Panc1 (cell line): ENCODE measurements at regions not wholly inside any gene's neighbourhood (a gene's known extent, or its start where the extent isn't known, plus 50 kb on each side); places are given as distances from the start of the nearest gene placed in this dataset.

Source experiments
- ATAC-seq: fragments of 200-7000 bp; cut with Tn5 transposase; 2 replicates; pipeline ENCODE4 v1.9.1; 2020; ENCODE audit warnings: mild to moderate bottlenecking, moderate library complexity
- BruUV-seq: library from RNA; stranded (reverse); fragments of 400-500 nt; replicated peaks from 2 replicates; lab custom pipeline; 2021; lab: Mats Ljungman, UMichigan
- CTCF ChIA-PET: fragments of 300-600 bp; sonication (Branson Sonifier 250); formaldehyde crosslinking; loops from one replicate; lab custom pipeline; 2022; ENCODE audit warnings: antibody characterized with exemption; lab: Charles Lee
- POLR2A ChIA-PET: fragments of 300-600 bp; sonication (Branson Sonifier 250); formaldehyde crosslinking; loops from one replicate; lab custom pipeline; 2022; ENCODE audit warnings: antibody characterized with exemption; lab: Charles Lee
- DNase-seq: peaks from one replicate; pipeline ENCODE4 v3.0.0-alpha.2; 2010; ENCODE audit warnings: low read depth, low spot score
- H3K27ac ChIP-seq: 2 replicates; pipeline ENCODE4 v1.5.1; 2011; ENCODE audit warnings: mild to moderate bottlenecking, low read length, inconsistent platforms
- H3K27me3 ChIP-seq: fragments of 200-500 bp; sonication (Bioruptor generic); 2 replicates; pipeline ENCODE4 v1.6.0; 2014; ENCODE audit warnings: low read length, inconsistent platforms; ENCODE audit not compliant: control insufficient read depth, insufficient read depth
- H3K36me3 ChIP-seq: fragments of 200-500 bp; sonication (Bioruptor generic); 2 replicates; pipeline ENCODE4 v1.5.1; 2014; ENCODE audit warnings: inconsistent platforms, mild to moderate bottlenecking, low read length, moderate library complexity; ENCODE audit not compliant: control insufficient read depth, insufficient read depth
- H3K4me1 ChIP-seq: 2 replicates; pipeline ENCODE4 v1.5.1; 2011; ENCODE audit warnings: inconsistent platforms, mild to moderate bottlenecking, low read length, moderate library complexity; ENCODE audit not compliant: control insufficient read depth, insufficient read depth
- H3K4me3 ChIP-seq, 2 experiments: 2 replicates each; pipeline ENCODE4 v1.5.1; 2011 to 2012; ENCODE audit warnings: low read depth in 2 of 2, low read length in 2 of 2, mild to moderate bottlenecking in 2 of 2, inconsistent platforms in 1 of 2, moderate library complexity in 1 of 2
- H3K9me3 ChIP-seq: fragments of 200-500 bp; sonication (Bioruptor generic); 2 replicates; pipeline ENCODE4 v1.5.1; 2014; ENCODE audit warnings: low read depth, mild to moderate bottlenecking, inconsistent platforms, low read length, moderate library complexity; ENCODE audit not compliant: control insufficient read depth, insufficient read depth
- POLR2AphosphoS5 ChIP-seq: IDR thresholded peaks from 2 replicates; pipeline ENCODE4 v1.6.1; 2012; ENCODE audit warnings: mild to moderate bottlenecking, low read depth, low read length, moderate library complexity
- SIN3A ChIP-seq: IDR thresholded peaks from 2 replicates; pipeline ENCODE4 v1.6.1; 2012; ENCODE audit warnings: low read depth, mild to moderate bottlenecking, low read length, moderate library complexity, borderline replicate concordance; ENCODE audit not compliant: insufficient read depth
- TCF7L2 ChIP-seq: IDR thresholded peaks from 2 replicates; pipeline ENCODE4 v1.6.1; 2011; ENCODE audit warnings: mild to moderate bottlenecking, low read depth, low read length, inconsistent platforms
- in situ Hi-C: cut with HindIII; loops from 2 replicates; pipeline ENCODE4 v1.10.0; 2016; ENCODE audit warnings: low sequenced_read_pairs, low pct_unique_long_range_greater_than_20kb
- intact Hi-C: fragments of 100-400 bp; cut with micrococcal nuclease; formaldehyde crosslinking; loops from one replicate; pipeline ENCODE4 v1.10.0; 2022; ENCODE audit not compliant: unreplicated experiment
- TF ChIP-seq, protein P1 (sequence below): fragments of 450-650 bp; IDR thresholded peaks from 2 replicates; pipeline ENCODE4 v1.5.1; 2017; ENCODE audit warnings: mild to moderate bottlenecking
- TF ChIP-seq, protein P2 (sequence below), 2 experiments: IDR thresholded peaks; 2 replicates each; pipeline ENCODE4 v1.6.1; 2011 to 2012; ENCODE audit warnings: low read depth in 2 of 2, control low read depth in 1 of 2, low read length in 1 of 2, mild to moderate bottlenecking in 1 of 2, moderate library complexity in 1 of 2; ENCODE audit not compliant: insufficient read depth in 1 of 2

DNA sequence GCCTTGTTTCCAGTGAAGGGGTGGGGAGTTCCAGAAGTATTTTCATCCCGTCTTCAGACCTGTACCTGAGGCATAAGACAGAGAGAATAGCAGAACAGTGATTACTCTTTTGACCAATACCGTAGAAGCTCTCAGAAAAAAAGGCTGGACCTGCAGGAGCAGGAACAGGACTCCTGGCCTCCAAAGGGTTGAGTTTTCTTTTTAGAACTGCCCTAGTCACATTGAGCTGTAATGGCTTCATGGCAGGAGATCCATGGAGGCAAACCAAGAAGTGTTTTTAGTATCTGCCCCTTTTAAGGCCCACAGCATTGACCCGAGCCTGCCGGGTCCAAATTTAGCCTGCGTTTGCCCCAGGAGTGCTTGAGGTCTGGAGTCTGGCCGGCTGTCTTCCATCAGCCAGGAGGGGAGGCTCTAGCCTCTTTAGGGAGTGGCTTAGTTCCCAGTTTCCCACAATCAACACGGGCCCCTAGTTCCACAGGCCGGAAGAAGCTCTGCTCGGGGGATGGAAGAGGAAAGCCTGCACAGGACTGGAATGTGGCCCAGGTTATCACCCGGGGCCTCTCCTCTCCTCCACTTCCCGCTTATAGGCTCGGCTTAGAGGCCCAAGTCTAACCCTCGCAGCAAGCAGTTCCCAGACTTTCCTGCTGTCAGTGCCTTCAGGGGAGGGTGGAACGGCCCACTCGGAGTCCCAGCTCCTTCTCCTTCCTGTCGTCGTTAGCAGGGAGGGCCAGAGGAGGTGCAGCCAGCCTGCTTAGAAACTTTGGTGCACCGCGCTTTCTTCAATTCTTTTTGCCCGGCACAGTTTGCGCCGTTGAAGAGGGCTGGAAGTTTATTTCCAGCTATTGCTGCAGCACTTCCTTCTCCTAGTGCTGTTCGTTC, 80.7 kb downstream of the C9orf152 start:
- no peaks in the 10 kb centered on the region for H3K36me3 ChIP-seq
- H3K9me3 ChIP-seq, result no peaks in the 10 kb centered on the region
- H3K27ac ChIP-seq, result peak overlapping the region; percentile 77
- no peak for DNase-seq
- no peaks in the 10 kb centered on the region for H3K27me3 ChIP-seq
- ATAC-seq, result peak; percentile 85
- H3K4me3 ChIP-seq, result peak overlapping the region; percentile 40 to 66
- H3K4me1 ChIP-seq, result peaks cover 5% of the 10 kb centered on the region; the same call in 1 of the 2 replicates
- ChIA-PET CTCF (no interaction called here), POLR2A (no interaction called here)
- in situ Hi-C loops (no loop called here), intact Hi-C loops (no loop called here)
- TF ChIP-seq POLR2AphosphoS5, result no peak
- TF ChIP-seq, protein P1, sequence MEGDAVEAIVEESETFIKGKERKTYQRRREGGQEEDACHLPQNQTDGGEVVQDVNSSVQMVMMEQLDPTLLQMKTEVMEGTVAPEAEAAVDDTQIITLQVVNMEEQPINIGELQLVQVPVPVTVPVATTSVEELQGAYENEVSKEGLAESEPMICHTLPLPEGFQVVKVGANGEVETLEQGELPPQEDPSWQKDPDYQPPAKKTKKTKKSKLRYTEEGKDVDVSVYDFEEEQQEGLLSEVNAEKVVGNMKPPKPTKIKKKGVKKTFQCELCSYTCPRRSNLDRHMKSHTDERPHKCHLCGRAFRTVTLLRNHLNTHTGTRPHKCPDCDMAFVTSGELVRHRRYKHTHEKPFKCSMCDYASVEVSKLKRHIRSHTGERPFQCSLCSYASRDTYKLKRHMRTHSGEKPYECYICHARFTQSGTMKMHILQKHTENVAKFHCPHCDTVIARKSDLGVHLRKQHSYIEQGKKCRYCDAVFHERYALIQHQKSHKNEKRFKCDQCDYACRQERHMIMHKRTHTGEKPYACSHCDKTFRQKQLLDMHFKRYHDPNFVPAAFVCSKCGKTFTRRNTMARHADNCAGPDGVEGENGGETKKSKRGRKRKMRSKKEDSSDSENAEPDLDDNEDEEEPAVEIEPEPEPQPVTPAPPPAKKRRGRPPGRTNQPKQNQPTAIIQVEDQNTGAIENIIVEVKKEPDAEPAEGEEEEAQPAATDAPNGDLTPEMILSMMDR, result no peak
- TF ChIP-seq TCF7L2, result no peak
- TF ChIP-seq, protein P2, sequence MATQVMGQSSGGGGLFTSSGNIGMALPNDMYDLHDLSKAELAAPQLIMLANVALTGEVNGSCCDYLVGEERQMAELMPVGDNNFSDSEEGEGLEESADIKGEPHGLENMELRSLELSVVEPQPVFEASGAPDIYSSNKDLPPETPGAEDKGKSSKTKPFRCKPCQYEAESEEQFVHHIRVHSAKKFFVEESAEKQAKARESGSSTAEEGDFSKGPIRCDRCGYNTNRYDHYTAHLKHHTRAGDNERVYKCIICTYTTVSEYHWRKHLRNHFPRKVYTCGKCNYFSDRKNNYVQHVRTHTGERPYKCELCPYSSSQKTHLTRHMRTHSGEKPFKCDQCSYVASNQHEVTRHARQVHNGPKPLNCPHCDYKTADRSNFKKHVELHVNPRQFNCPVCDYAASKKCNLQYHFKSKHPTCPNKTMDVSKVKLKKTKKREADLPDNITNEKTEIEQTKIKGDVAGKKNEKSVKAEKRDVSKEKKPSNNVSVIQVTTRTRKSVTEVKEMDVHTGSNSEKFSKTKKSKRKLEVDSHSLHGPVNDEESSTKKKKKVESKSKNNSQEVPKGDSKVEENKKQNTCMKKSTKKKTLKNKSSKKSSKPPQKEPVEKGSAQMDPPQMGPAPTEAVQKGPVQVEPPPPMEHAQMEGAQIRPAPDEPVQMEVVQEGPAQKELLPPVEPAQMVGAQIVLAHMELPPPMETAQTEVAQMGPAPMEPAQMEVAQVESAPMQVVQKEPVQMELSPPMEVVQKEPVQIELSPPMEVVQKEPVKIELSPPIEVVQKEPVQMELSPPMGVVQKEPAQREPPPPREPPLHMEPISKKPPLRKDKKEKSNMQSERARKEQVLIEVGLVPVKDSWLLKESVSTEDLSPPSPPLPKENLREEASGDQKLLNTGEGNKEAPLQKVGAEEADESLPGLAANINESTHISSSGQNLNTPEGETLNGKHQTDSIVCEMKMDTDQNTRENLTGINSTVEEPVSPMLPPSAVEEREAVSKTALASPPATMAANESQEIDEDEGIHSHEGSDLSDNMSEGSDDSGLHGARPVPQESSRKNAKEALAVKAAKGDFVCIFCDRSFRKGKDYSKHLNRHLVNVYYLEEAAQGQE (IDR thresholded peaks at IDR 0.05; ENCODE audit: insufficient read depth in 1 of 2, low read depth in 2 of 2, low read length in 1 of 2), result no peak
- no peak for TF ChIP-seq SIN3A
- no TSS peak for BruUV-seq

DNA sequence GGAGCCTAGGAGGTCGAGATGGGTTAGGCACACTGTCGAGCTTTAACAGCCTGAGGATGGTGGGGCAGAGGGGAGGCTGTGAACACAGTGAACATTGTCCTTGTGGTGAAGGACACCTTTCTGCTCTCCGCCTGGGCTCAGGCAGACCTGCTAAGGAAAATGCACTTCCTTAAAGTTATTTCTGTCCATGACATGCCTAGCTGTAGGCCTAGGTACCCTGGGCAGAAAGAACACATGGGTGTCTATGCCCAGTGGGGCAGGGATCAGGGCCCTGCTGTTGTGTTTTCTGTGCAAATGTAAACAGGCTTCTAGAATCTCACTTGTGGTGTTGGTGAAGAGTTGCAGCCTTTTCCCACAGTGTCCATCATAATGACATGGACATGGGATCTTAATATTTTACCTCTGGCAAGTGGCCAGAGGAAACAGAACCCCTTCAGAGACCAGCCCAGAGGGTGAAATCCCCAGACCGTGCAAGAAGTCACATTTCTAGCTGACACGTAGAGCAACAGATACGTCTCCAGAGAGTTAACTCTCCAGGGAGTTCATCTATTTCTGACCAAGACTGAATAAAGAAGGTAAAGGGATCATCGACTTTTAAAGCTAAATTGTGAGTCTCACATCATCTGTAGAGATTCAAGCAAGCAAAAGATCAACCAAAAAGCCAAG, 79.2 kb downstream of the C9orf152 start:
- ChIA-PET POLR2A (no interaction called here), CTCF (interaction anchor here (0.5 kb wide), 1 partner anchor 119 kb away, joined by 3 read pairs; no protein-coding TSS in a partner anchor)
- no peaks in the 10 kb centered on the region for H3K9me3 ChIP-seq
- in situ Hi-C loops, result no loop called here
- ATAC-seq (no peak), DNase-seq (no peak)
- intact Hi-C loops, result no loop called here
- no peaks in the 10 kb centered on the region for H3K27me3 ChIP-seq
- no peak overlapping the region for H3K27ac ChIP-seq
- TF ChIP-seq POLR2AphosphoS5 (no peak), SIN3A (no peak), TCF7L2 (no peak)
- TF ChIP-seq, protein P1, result no peak
- TF ChIP-seq, protein P2 (IDR thresholded peaks at IDR 0.05; ENCODE audit: insufficient read depth in 1 of 2, low read depth in 2 of 2, low read length in 1 of 2), result no peak
- peaks cover 5% of the 10 kb centered on the region; the same call in 1 of the 2 replicates for H3K4me1 ChIP-seq
- no TSS peak for BruUV-seq
- no peaks in the 10 kb centered on the region for H3K36me3 ChIP-seq
- H3K4me3 ChIP-seq, result no peak overlapping the region
